ENCODE measurements at regions not wholly inside any gene's neighbourhood (a gene's known extent, or its start where the extent isn't known, plus 50 kb on each side); places are given as distances from the start of the nearest gene placed in this dataset.

GRCh38 chr4:36618102-36618501 is 336.7 kb downstream of the DTHD1 start:
- ChIA-PET POLR2A (no interaction called here), CTCF (no interaction called here)
- Histone ChIP-seq H3K36me3 (ENCODE audit: control insufficient read depth in 2 of 2, insufficient read depth in 1 of 2, low read length in 2 of 2) (no peaks in the 10 kb centered on the region), H3K4me1 (ENCODE audit: control insufficient read depth, insufficient read depth, low read length) (no peaks in the 10 kb centered on the region), H3K9me3 (ENCODE audit: control insufficient read depth, insufficient read depth, low read depth, low read length) (no peaks in the 10 kb centered on the region), H3K4me3 (ENCODE audit: low read depth, low read length) (no peak overlapping the region), H3K27ac (ENCODE audit: extremely low read depth, low read depth, low read length) (no peak overlapping the region)
- no peak for TF ChIP-seq ZBTB26 (tag by site-specific recombination; optimal IDR thresholded peaks at IDR 0.05)
- TF ChIP-seq ZFP69B (tag by site-specific recombination; IDR thresholded peaks at IDR 0.05), result no peak
- no peak for TF ChIP-seq ZNF202 (tag by site-specific recombination; IDR thresholded peaks at IDR 0.05; ENCODE audit: borderline replicate concordance)
- TF ChIP-seq ZNF350 (tag by site-specific recombination; IDR thresholded peaks at IDR 0.05), result no peak
- no peak for TF ChIP-seq ZNF837 (tag by site-specific recombination; IDR thresholded peaks at IDR 0.05)
- TF ChIP-seq SP2 (tag by site-specific recombination; IDR thresholded peaks at IDR 0.05), result no peak
- TF ChIP-seq ZNF280C (tag by site-specific recombination; IDR thresholded peaks at IDR 0.05), result no peak
- TF ChIP-seq ZNF280D (tag by site-specific recombination; IDR thresholded peaks at IDR 0.05), result no peak
- no peak for TF ChIP-seq TSHZ1 (tag by site-specific recombination; IDR thresholded peaks at IDR 0.05; ENCODE audit: borderline replicate concordance)
- no peak for TF ChIP-seq ZNF341 (tag by site-specific recombination; IDR thresholded peaks at IDR 0.05; ENCODE audit: low read depth)

- no peak overlapping the region for H3K27ac ChIP-seq (ENCODE audit: extremely low read depth, low read depth, low read length)
- CTCF ChIA-PET, result no interaction called here
- H3K36me3 ChIP-seq (ENCODE audit: control insufficient read depth in 2 of 2, insufficient read depth in 1 of 2, low read length in 2 of 2), result no peaks in the 10 kb centered on the region
- no peaks in the 10 kb centered on the region for H3K4me1 ChIP-seq (ENCODE audit: control insufficient read depth, insufficient read depth, low read length)
- POLR2A ChIA-PET, result no interaction called here
- H3K9me3 ChIP-seq (ENCODE audit: control insufficient read depth, insufficient read depth, low read depth, low read length), result no peaks in the 10 kb centered on the region
- no peak overlapping the region for H3K4me3 ChIP-seq (ENCODE audit: low read depth, low read length)
- TF ChIP-seq ZBTB10 (tag by site-specific recombination; IDR thresholded peaks at IDR 0.05), result no peak
- TF ChIP-seq ZBTB48 (tag by site-specific recombination; IDR thresholded peaks at IDR 0.05), result no peak
- no peak for TF ChIP-seq ZNF398 (tag by site-specific recombination; IDR thresholded peaks at IDR 0.05)
- no peak for TF ChIP-seq ZNF138 (tag by site-specific recombination; IDR thresholded peaks at IDR 0.05; ENCODE audit: borderline replicate concordance)
- TF ChIP-seq ZNF311 (tag by site-specific recombination; IDR thresholded peaks at IDR 0.05; ENCODE audit: borderline replicate concordance), result no peak
- no peak for TF ChIP-seq ZNF747 (tag by site-specific recombination; IDR thresholded peaks at IDR 0.05)
- no peak for TF ChIP-seq HOXC10 (CRISPR knock-in tag; IDR thresholded peaks at IDR 0.05)
- no peak for TF ChIP-seq ZBTB7A (tag by site-specific recombination; IDR thresholded peaks at IDR 0.05; ENCODE audit: low read depth)
- TF ChIP-seq ZNF335 (tag by site-specific recombination; conservative IDR thresholded peaks at IDR 0.05), result no peak
- no peak for TF ChIP-seq TRIM28 (IDR thresholded peaks at IDR 0.05; ENCODE audit: borderline replicate concordance, low read length)
- no peak for TF ChIP-seq SCRT2 (tag by site-specific recombination; IDR thresholded peaks at IDR 0.05)
- no peak for TF ChIP-seq ZNF239 (tag by site-specific recombination; IDR thresholded peaks at IDR 0.05)
These were observed 342.6 kb downstream of the DTHD1 start for GRCh38 chr4:36624030-36624429.

Data from HEK293 (cell line).